ENCODE measurements at regions not wholly inside any gene's neighbourhood (a gene's known extent, or its start where the extent isn't known, plus 50 kb on each side); places are given as distances from the start of the nearest gene placed in this dataset.

DNA sequence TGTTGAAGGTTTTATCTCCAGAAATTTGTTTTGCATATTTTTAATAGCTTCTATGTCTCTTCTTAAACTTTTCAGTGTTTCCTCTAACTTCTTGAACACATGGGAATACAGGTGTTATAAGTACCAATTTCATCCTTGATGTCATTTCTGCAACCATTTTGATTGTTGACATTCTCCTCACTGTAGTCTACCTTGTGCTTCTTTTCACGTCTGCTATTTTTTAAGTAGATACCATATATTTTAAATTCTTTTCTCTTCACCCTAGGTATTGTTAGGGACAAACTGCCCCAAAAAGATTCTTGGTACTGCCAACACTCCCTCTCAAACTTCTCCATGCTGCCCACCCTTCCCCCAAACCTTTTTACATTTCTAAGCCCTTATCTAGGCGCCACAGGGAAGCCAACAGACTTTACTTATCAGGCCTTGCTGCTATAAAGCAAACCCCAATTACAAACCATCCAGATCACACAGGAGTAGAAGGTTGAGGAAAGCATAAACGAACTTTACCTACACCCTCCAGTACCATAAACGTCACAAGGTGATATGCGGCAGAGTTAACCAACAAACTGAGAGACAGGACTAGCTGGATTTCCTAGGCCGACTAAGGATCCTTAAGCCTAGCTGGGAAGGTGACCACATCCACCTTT, 1165.3 kb downstream of the TAF11L14 start:
- TF ChIP-seq, protein P1, sequence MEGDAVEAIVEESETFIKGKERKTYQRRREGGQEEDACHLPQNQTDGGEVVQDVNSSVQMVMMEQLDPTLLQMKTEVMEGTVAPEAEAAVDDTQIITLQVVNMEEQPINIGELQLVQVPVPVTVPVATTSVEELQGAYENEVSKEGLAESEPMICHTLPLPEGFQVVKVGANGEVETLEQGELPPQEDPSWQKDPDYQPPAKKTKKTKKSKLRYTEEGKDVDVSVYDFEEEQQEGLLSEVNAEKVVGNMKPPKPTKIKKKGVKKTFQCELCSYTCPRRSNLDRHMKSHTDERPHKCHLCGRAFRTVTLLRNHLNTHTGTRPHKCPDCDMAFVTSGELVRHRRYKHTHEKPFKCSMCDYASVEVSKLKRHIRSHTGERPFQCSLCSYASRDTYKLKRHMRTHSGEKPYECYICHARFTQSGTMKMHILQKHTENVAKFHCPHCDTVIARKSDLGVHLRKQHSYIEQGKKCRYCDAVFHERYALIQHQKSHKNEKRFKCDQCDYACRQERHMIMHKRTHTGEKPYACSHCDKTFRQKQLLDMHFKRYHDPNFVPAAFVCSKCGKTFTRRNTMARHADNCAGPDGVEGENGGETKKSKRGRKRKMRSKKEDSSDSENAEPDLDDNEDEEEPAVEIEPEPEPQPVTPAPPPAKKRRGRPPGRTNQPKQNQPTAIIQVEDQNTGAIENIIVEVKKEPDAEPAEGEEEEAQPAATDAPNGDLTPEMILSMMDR (IDR thresholded peaks at IDR 0.05): no peak
- no peak for TF ChIP-seq POLR2AphosphoS5 (IDR thresholded peaks at IDR 0.05)
